Keratinocyte (primary cell): ENCODE measurements at regions not wholly inside any gene's neighbourhood (a gene's known extent, or its start where the extent isn't known, plus 50 kb on each side); places are given as distances from the start of the nearest gene placed in this dataset.

Experiments
- DNase-seq: peaks from one replicate; pipeline ENCODE4 v3.0.0-alpha.2; 2011; ENCODE audit warnings: low read depth, missing footprints, low spot score
- FAIRE-seq: peaks from 2 replicates; lab custom pipeline; 2011; peaks lifted over from hg19 to GRCh38; lab: Jason Lieb, UNC
- H2AFZ ChIP-seq: 2 replicates; pipeline ENCODE4 v1.6.0; 2012; ENCODE audit warnings: low read length, control low read depth, inconsistent platforms; ENCODE audit not compliant: control insufficient read depth
- H3K27ac ChIP-seq: 2 replicates; pipeline ENCODE4 v1.5.1; 2011; ENCODE audit warnings: low read length; ENCODE audit not compliant: control insufficient read depth, insufficient read depth
- H3K27me3 ChIP-seq: 3 replicates; pipeline ENCODE4 v1.6.0; 2011; ENCODE audit warnings: low read length; ENCODE audit not compliant: control insufficient read depth, insufficient read depth; ENCODE audit errors: extremely low read depth
- H3K36me3 ChIP-seq, 2 experiments: 2 replicates in 1 of 2; 3 replicates in 1 of 2; pipeline ENCODE4 v1.5.1; 2011; ENCODE audit warnings: low read length in 2 of 2, mild to moderate bottlenecking in 1 of 2; ENCODE audit not compliant: control insufficient read depth in 2 of 2, insufficient read depth in 2 of 2; ENCODE audit errors: extremely low read depth in 1 of 2
- H3K4me1 ChIP-seq: 3 replicates; pipeline ENCODE4 v1.5.1; 2011; ENCODE audit warnings: low read length; ENCODE audit not compliant: control insufficient read depth, insufficient read depth; ENCODE audit errors: extremely low read depth
- H3K4me2 ChIP-seq: 3 replicates; pipeline ENCODE4 v1.6.0; 2011; ENCODE audit warnings: low read depth, low read length; ENCODE audit not compliant: control insufficient read depth, insufficient read depth; ENCODE audit errors: extremely low read depth
- H3K4me3 ChIP-seq, 3 experiments: fragments of 200-600 bp in 1 of 3; sonication (generic) in 1 of 3; 2 replicates in 2 of 3; 3 replicates in 1 of 3; pipeline ENCODE4 v1.5.1; 2011 to 2016; ENCODE audit warnings: low read length in 3 of 3, mild to moderate bottlenecking in 3 of 3, control low read depth in 2 of 3, inconsistent platforms in 1 of 3, low read depth in 1 of 3, mixed read lengths in 1 of 3, mixed run types in 1 of 3, moderate library complexity in 1 of 3; ENCODE audit not compliant: control insufficient read depth in 2 of 3, insufficient read depth in 2 of 3; ENCODE audit errors: extremely low read depth in 1 of 3
- H3K79me2 ChIP-seq: 2 replicates; pipeline ENCODE4 v1.6.0; 2012; ENCODE audit warnings: low read length; ENCODE audit not compliant: control insufficient read depth, insufficient read depth
- H3K9ac ChIP-seq: 3 replicates; pipeline ENCODE4 v1.6.0; 2011; ENCODE audit warnings: low read length; ENCODE audit not compliant: control insufficient read depth, insufficient read depth; ENCODE audit errors: extremely low read depth
- H3K9me1 ChIP-seq: 3 replicates; pipeline ENCODE4 v1.6.0; 2011; ENCODE audit warnings: low read length; ENCODE audit not compliant: control insufficient read depth, insufficient read depth; ENCODE audit errors: extremely low read depth
- H3K9me3 ChIP-seq: 2 replicates; pipeline ENCODE4 v1.5.1; 2012; ENCODE audit warnings: low read depth, low read length; ENCODE audit not compliant: control insufficient read depth
- H4K20me1 ChIP-seq: 3 replicates; pipeline ENCODE4 v1.6.0; 2011; ENCODE audit warnings: low read length; ENCODE audit not compliant: control insufficient read depth, insufficient read depth; ENCODE audit errors: extremely low read depth
- CTCF ChIP-seq, 3 experiments: IDR thresholded peaks in 1 of 3; conservative IDR thresholded peaks in 1 of 3; optimal IDR thresholded peaks in 1 of 3; 2 replicates in 2 of 3; 3 replicates in 1 of 3; pipeline versions ENCODE3 to v1.5.1; 2011; ENCODE audit warnings: low read length in 3 of 3, mild to moderate bottlenecking in 3 of 3, moderate library complexity in 2 of 3, control low read depth in 1 of 3, inconsistent platforms in 1 of 3; ENCODE audit not compliant: insufficient read depth in 2 of 3; ENCODE audit errors: extremely low read depth in 1 of 3
- EZH2 ChIP-seq: IDR thresholded peaks from one replicate; pipeline ENCODE4 v1.6.1; 2012; ENCODE audit warnings: inconsistent platforms, mild to moderate bottlenecking, low read length, moderate library complexity
- dilution Hi-C: fragments of 300-500 bp; cut with MboI; formaldehyde crosslinking; loops from one replicate; pipeline ENCODE4 v1.7.0; 2020; ENCODE audit warnings: low sequenced_read_pairs; ENCODE audit not compliant: extremely low pct_ligation_motif_present

GRCh38 chr16:80457871-80458270 lies 82.9 kb upstream of the DYNLRB2 start:
- Histone ChIP-seq H3K79me2 (no peaks in the 10 kb centered on the region), H3K9me3 (no peaks in the 10 kb centered on the region), H4K20me1 (no peaks in the 10 kb centered on the region), H2AFZ (no peak overlapping the region), H3K36me3 (no peaks in the 10 kb centered on the region), H3K27ac (no peak overlapping the region), H3K9ac (no peak overlapping the region), H3K4me3 (no peak overlapping the region), H3K9me1 (no peaks in the 10 kb centered on the region), H3K4me2 (no peak overlapping the region), H3K4me1 (no peaks in the 10 kb centered on the region), H3K27me3 (no peaks in the 10 kb centered on the region)
- dilution Hi-C loops, result no loop called here
- FAIRE-seq (no peak), DNase-seq (no peak)
- TF ChIP-seq EZH2 (no peak), CTCF (optimal IDR thresholded peaks at IDR 0.05 in 1 of 3, IDR thresholded peaks at IDR 0.05 in 1 of 3, conservative IDR thresholded peaks at IDR 0.05 in 1 of 3; ENCODE audit: extremely low read depth in 1 of 3, insufficient read depth in 2 of 3, low read length in 3 of 3) (no peak)

GRCh38 chr16:80454802-80455201 lies 86.0 kb upstream of the DYNLRB2 start:
- no peak overlapping the region for H3K9ac ChIP-seq

More at GRCh38 chr16:80454802-80455201, 86.0 kb upstream of the DYNLRB2 start:
- dilution Hi-C loops, result no loop called here
- H2AFZ ChIP-seq, result no peak overlapping the region
- peaks cover 2% of the 10 kb centered on the region for H4K20me1 ChIP-seq
- no peak for FAIRE-seq
- no peaks in the 10 kb centered on the region for H3K36me3 ChIP-seq
- H3K27ac ChIP-seq, result no peak overlapping the region
- H3K79me2 ChIP-seq, result no peaks in the 10 kb centered on the region
- H3K9me1 ChIP-seq, result no peaks in the 10 kb centered on the region
- H3K27me3 ChIP-seq, result peaks cover 5% of the 10 kb centered on the region
- H3K4me2 ChIP-seq, result no peak overlapping the region
- TF ChIP-seq EZH2 (no peak), CTCF (optimal IDR thresholded peaks at IDR 0.05 in 1 of 3, IDR thresholded peaks at IDR 0.05 in 1 of 3, conservative IDR thresholded peaks at IDR 0.05 in 1 of 3; ENCODE audit: extremely low read depth in 1 of 3, insufficient read depth in 2 of 3, low read length in 3 of 3) (no peak)
- no peak for DNase-seq
- H3K9me3 ChIP-seq, result no peaks in the 10 kb centered on the region
- H3K4me3 ChIP-seq, result no peak overlapping the region
- H3K4me1 ChIP-seq, result no peaks in the 10 kb centered on the region
